GM21723 (cell line): ENCODE measurements at regions not wholly inside any gene's neighbourhood (a gene's known extent, or its start where the extent isn't known, plus 50 kb on each side); places are given as distances from the start of the nearest gene placed in this dataset.
"Not testable (repeated sequence)": the region's sequence is repeated elsewhere in the genome, so short reads cannot be mapped to it uniquely, and the experiment has no call there.

Source experiments
- ATAC-seq: cut with Tn5 transposase; IDR thresholded peaks from one replicate; pipeline ENCODE4 v1.9.1; 2021; ENCODE audit warnings: mild to moderate bottlenecking, moderate library complexity; ENCODE audit not compliant: unreplicated experiment

GRCh38 chr6:3900744-3901336 lies 51.7 kb downstream of the FAM50B start:
- ATAC-seq = no peak

GRCh38 chr6:3902871-3903648 lies 53.9 kb downstream of the FAM50B start:
- ATAC-seq = no peak

- no peak for ATAC-seq
Measured at GRCh38 chr6:3904518-3904917, 55.3 kb downstream of the FAM50B start.

- no peak for ATAC-seq
Measured at GRCh38 chr6:3905945-3906845, 57.0 kb downstream of the FAM50B start.

DNA sequence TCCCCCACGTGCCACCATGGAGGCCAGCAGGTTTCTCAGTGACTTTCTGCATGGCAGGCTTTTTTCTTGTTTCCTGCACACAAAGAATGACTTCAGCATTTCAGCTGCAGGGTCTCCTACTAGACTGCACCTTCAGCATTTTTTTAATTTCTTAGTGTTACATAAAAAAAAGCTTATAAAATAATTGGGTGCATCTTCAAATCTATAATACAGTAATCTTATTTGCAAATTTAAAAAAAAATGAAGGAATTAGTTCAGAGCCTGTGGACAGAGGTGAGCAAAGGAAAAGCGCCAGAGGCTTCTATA lies 57.6 kb downstream of the FAM50B start:
- no peak for ATAC-seq

- no peak for ATAC-seq
Measured at GRCh38 chr6:3908223-3908622, 59.0 kb downstream of the FAM50B start.

GRCh38 chr6:3908961-3909360 lies 59.8 kb downstream of the FAM50B start:
- no peak for ATAC-seq

- ATAC-seq = no peak
Measured at GRCh38 chr6:3910106-3910663, 61.0 kb downstream of the FAM50B start.

DNA sequence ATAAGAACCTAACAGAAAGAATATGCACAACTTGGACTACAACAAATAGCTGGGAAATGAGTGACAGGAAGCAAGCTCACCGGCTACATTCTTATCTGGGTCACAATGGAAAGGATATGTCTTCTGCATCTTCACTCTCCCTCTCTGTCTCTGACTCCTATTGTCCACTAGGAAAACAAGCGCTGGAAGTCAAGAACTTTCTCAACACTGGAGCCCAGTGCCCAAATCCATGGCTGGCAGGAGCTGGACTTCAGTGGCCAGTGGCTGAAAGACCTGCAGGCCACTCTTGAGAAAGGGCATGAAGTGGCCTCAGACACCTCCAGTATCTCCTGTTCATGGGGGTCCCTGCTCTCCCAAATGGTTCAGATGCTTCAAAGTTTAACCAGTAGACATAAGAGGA lies 62.0 kb downstream of the FAM50B start:
- no peak for ATAC-seq

DNA sequence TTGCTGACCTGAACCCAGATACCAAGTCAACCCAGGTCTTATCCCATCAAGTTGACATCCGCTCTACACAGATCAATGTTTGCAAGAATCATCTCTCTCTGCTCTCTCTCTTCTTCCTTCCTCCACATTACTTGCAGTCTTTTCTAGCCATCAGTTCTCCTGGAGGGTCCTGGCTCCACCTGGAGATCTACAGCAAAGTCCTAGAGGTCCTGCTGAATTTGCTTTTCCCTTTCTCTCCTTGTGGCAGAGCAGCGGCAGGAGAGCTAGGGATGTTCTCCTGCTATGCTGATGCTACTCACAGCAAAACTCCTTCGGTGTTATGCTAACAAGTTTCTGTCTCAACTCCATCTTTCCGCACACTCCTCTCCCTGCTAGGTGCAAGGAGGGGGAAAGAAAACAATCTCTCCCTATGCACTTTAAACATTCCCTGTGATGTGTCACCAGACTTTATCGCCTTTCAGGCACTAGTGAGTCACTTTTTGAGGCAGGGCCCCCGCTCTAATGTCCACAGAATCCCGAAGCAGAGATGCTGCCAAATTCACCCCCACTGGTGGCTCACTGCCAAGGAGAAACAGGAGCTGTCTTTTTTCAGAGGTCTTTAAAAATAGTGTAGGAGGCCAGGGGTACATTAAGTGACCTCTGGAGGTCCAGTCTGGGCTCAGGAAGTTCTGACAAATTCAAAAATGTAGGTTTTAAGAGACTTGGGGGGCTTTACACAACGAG lies 62.6 kb downstream of the FAM50B start:
- ATAC-seq = no peak

DNA sequence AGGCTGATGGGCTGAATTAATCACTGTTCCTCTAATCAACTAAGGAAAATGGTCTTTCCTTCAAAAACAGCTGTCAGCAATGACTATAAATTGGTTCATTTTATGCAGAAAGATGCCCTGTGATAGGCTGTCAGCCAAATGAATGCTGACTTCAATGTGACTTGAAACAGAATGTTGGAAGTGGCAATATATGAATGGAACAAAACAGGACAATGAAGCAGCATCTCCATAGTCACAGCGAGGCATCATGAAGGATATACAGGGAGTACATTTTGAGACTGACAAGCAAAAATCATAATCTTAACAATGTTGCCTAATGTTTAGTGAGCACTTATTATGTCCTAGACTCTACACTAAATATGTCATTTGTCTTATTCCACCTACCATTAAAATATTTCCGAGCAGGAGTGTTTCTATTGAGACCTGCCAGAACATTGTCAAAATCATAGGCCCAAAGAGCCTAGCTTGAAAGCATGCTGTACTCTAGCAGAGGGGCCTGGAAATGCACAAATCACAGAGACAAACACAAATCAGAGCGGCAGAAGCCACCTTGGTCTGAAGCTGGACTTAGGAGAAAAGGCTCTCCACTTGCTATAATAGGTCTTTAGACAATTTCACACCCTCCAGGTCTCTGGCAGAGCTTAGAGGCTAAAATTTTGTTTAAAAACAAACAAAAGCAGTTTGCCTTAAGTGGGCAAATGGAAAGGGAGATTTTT lies 63.3 kb downstream of the FAM50B start:
- ATAC-seq = no peak

- ATAC-seq = no peak
Measured at GRCh38 chr6:3913077-3913957, 64.1 kb downstream of the FAM50B start.

DNA sequence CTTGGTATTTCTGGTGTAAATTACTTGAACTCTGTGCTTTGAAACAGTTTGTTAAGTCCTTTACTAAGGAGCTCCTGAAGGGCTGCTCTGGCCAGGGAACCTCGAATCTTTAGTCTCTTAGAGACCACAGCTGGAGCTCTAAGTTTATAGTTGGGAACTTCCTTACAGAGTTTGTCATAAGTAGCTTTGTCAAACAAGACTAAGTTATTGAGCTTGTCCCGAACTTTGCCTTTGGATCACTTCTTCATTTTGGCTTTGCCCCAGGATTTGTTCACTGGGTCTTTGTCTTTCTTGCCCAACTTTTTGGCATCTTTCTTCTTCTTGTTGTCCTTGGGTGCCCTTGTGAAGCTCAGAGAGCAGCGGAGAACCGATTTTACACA lies 64.8 kb downstream of the FAM50B start:
- no peak for ATAC-seq

GRCh38 chr6:3915076-3915791 lies 66.1 kb downstream of the FAM50B start:
- ATAC-seq = no peak

DNA sequence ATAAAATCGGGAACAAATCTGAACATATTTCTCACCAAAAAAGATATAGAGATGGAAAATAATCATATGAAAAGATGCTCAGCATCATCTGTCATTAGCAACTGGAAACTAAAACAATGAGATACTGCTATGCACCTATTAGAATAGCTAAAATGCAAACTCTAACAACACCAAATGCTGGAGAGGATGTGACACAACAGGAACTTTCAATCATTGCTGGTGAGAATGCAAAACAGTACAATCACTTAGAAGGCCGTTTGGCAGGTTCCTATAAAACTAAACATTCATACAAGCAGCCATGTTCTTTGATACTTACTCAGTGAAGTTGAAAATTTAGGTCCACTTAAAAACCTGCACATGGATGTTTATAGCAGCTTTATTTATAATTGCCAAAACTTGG lies 67.0 kb downstream of the FAM50B start:
- ATAC-seq = no peak

DNA sequence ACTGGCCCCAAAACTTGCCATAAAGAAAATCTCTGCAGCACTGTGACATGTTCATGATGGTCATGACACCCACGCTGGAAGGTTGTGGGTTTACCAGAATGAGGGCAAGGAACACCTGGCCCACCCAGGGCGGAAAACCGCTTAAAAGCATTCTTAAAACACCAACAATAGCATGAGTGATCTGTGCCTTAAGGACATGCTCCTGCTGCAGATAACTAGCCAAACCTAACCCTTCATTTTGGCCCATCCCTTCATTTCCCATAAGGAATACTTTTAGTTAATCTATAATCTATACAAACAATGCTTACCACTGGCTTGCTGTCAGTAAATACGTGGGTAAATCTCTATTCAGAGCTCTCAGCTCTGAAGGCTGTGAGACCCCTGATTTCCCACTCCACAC lies 67.6 kb downstream of the FAM50B start:
- not testable (repeated sequence) for ATAC-seq

DNA sequence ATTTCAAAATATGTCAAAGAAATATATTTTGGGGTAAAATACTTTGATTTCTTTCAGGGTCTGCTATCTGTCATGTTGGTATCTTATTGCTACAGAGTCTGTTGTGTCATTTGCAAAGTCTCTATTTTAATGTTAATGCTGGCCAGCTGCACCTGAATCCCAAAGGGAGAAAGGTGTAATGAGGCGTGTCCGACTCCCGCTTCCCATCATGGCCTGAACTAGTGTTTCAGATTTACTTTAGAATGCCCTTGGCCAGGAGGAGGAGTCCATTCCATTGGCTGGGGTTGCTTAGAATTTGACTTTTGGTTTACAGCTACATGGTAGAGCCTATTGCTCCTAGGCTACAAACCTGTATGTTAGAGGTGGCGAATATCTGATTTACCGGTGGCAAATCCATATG lies 69.3 kb downstream of the FAM50B start:
- no peak for ATAC-seq

DNA sequence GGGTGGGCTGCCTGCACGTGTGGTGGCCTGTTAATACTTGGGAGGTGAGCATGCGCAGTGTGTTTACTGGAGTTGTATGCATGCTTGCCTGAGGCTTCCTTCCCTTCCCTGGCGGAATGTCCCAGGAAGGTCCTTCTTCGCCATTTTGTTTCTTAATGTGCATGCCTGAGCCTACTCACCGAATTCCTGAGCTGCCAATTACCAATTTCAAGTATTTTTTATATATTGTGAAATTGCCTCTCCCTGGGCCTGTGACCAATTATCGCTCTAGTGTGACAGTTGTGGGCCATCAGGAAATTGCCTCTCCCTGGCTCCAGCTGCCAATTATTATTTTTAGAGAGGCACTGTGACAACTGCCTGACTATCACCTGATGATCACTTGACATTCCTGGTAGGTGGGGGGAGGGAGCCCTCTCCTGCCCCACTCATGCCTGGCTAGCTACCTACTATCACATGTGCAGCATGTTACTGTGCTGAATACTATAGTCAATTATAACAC lies 70.0 kb downstream of the FAM50B start:
- no peak for ATAC-seq

DNA sequence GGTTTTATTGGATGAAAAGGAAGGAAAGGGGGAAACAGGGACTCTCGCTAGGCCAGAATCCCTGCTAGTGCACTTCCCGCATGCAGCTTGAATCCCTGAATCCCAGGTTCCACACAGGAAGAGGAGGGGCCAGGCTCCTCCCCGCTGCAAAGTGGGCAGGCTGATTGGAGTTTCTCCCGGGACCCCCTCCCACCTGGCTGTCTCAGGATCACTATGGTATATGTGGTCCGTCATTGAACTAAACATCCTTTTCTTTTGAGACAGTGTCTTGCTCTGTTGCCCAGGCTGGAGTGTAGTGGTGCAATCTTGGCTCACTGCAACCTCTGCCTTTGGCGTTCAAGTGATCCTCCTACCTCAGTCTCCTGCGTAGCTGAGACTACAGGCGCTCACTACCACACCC lies 70.7 kb downstream of the FAM50B start:
- ATAC-seq = no peak
